ENCODE measurements at regions not wholly inside any gene's neighbourhood (a gene's known extent, or its start where the extent isn't known, plus 50 kb on each side); places are given as distances from the start of the nearest gene placed in this dataset.
"Not testable (repeated sequence)": the region's sequence is repeated elsewhere in the genome, so short reads cannot be mapped to it uniquely, and the experiment has no call there.

GRCh38 chr4:189650436-189650835 is 290.2 kb upstream of the FRG1 start:
- not testable (repeated sequence) for TF ChIP-seq YY1 (IDR thresholded peaks at IDR 0.05; ENCODE audit: extremely low read depth, insufficient replicate concordance, low read depth, low read length); CTCF (IDR thresholded peaks at IDR 0.05 in 2 of 3, conservative IDR thresholded peaks at IDR 0.05 in 1 of 3; ENCODE audit: borderline replicate concordance in 1 of 3, insufficient read depth in 1 of 3, low read depth in 2 of 3, low read length in 2 of 3)
